ENCODE measurements at regions not wholly inside any gene's neighbourhood (a gene's known extent, or its start where the extent isn't known, plus 50 kb on each side); places are given as distances from the start of the nearest gene placed in this dataset.

- POLR2A ChIA-PET (ENCODE audit: partially characterized antibody) = no interaction called here
These were observed 315.5 kb downstream of the PLPP3 start for GRCh38 chr1:56263908-56264307.

More at GRCh38 chr1:56263908-56264307, 315.5 kb downstream of the PLPP3 start:
- H2AFZ ChIP-seq (ENCODE audit: low read length) = no peak overlapping the region
- no peak overlapping the region for H3K9ac ChIP-seq (replicated peaks in 1 of 4; ENCODE audit: extremely low read depth in 1 of 4, low read depth in 3 of 4, low read length in 3 of 4)
- no peak overlapping the region for H2BK120ac ChIP-seq (replicated peaks; ENCODE audit: low read depth, low read length)
- no peak overlapping the region for H3K4me3 ChIP-seq (ENCODE audit: extremely low read depth in 1 of 4, insufficient read depth in 2 of 4, low read depth in 3 of 4, low read length in 4 of 4)
- H3K79me1 ChIP-seq (ENCODE audit: low read depth, low read length) = no peaks in the 10 kb centered on the region
- peaks cover 0 to 4% (median under 1%) of the 10 kb centered on the region in 4 experiments; a peak in 2 of 7 replicates for H3K4me1 ChIP-seq (replicated peaks in 1 of 4; ENCODE audit: control insufficient read depth in 3 of 4, insufficient read depth in 4 of 4, low read length in 3 of 4)
- H3K4me2 ChIP-seq (ENCODE audit: insufficient read depth in 1 of 2, low read depth in 2 of 2, low read length in 2 of 2) = no peak overlapping the region
- no peak overlapping the region for H2BK15ac ChIP-seq (ENCODE audit: low read length)
- CTCF ChIA-PET (ENCODE audit: partially characterized antibody) = no interaction called here
- H2BK20ac ChIP-seq (ENCODE audit: low read length) = no peak overlapping the region
- no peaks in the 10 kb centered on the region for H3K27me3 ChIP-seq (replicated peaks in 1 of 4; ENCODE audit: control insufficient read depth in 3 of 4, extremely low read depth in 1 of 4, insufficient read depth in 3 of 4, low read length in 3 of 4)
- H4K20me1 ChIP-seq (replicated peaks in 1 of 2; ENCODE audit: control insufficient read depth in 1 of 2, insufficient read depth in 2 of 2, low read length in 2 of 2) = no peaks in the 10 kb centered on the region
- WGBS, 2 experiments (ENCODE audit: extremely low coverage in 1 of 2, insufficient coverage in 1 of 2, insufficient read length in 1 of 2, insufficient replicate concordance in 2 of 2, low coverage in 1 of 2, low lambda C conversion rate in 2 of 2, missing lambda C conversion rate in 1 of 2) = 94% methylated on average over 3 of the region's 3 CpGs; no CpG with 5 or more reads in 1 of the 2 experiments
- H4K91ac ChIP-seq (replicated peaks; ENCODE audit: insufficient read length, low read length) = no peak overlapping the region
- H2BK5ac ChIP-seq (ENCODE audit: low read depth, low read length) = no peak overlapping the region
- no peak overlapping the region for H4K5ac ChIP-seq (ENCODE audit: insufficient read length, low read depth, low read length)
- no peak overlapping the region for H3K27ac ChIP-seq (ENCODE audit: low read depth, low read length)
- H2BK12ac ChIP-seq (ENCODE audit: low read depth, low read length) = no peak overlapping the region
- no peaks in the 10 kb centered on the region for H3K36me3 ChIP-seq (ENCODE audit: control insufficient read depth in 2 of 4, insufficient read depth in 4 of 4, low read length in 3 of 4)
- no peak overlapping the region for H3K23ac ChIP-seq (ENCODE audit: insufficient read length)
- no peak overlapping the region for H3K4ac ChIP-seq (replicated peaks; ENCODE audit: insufficient read length, low read depth, low read length)
- no peak overlapping the region for H3K14ac ChIP-seq (ENCODE audit: insufficient read length)
- FAIRE-seq (no peak), DNase-seq (ENCODE audit: low read depth in 1 of 2, low spot score in 2 of 2) (no peak)
- H3K23me2 ChIP-seq (ENCODE audit: low read depth, low read length) = no peaks in the 10 kb centered on the region
- H4K8ac ChIP-seq (ENCODE audit: extremely low read depth, insufficient read depth, low read length) = no peak overlapping the region
- H3K18ac ChIP-seq (ENCODE audit: extremely low read depth, low read length) = no peak overlapping the region
- peaks cover 0 to 4% of the 10 kb centered on the region in 2 experiments; a peak in 1 of 4 replicates for H3K9me3 ChIP-seq (ENCODE audit: insufficient read depth in 2 of 2, low read depth in 1 of 2, low read length in 1 of 2)
- H2AK5ac ChIP-seq (ENCODE audit: low read depth, low read length) = no peak overlapping the region
- TF ChIP-seq CTBP2 (IDR thresholded peaks at IDR 0.05; ENCODE audit: borderline replicate concordance, insufficient read depth, insufficient read length, low read length) (no peak), GABPA (IDR thresholded peaks at IDR 0.05; ENCODE audit: borderline replicate concordance, insufficient read depth, low read length) (no peak), JUN (IDR thresholded peaks at IDR 0.05; ENCODE audit: low read depth, low read length) (no peak), TBP (IDR thresholded peaks at IDR 0.05; ENCODE audit: low read depth, low read length) (no peak), GTF2F1 (IDR thresholded peaks at IDR 0.05; ENCODE audit: borderline replicate concordance, low read depth, low read length) (no peak), BCL11A (IDR thresholded peaks at IDR 0.05; ENCODE audit: low read depth in 2 of 2, low read length in 2 of 2) (no peak), NANOG (IDR thresholded peaks at IDR 0.05; ENCODE audit: insufficient read depth, low read depth, low read length, poor library complexity, severe bottlenecking) (no peak), POLR2A (IDR thresholded peaks at IDR 0.05; ENCODE audit: control extremely low read depth in 1 of 2, low read depth in 2 of 2, low read length in 2 of 2) (no peak), KDM1A (IDR thresholded peaks at IDR 0.05; ENCODE audit: borderline replicate concordance, low read length) (no peak), EZH2 (IDR thresholded peaks at IDR 0.05; ENCODE audit: low read depth, low read length, severe bottlenecking) (no peak), YY1 (IDR thresholded peaks at IDR 0.05; ENCODE audit: low read depth, low read length) (no peak), PHF8 (conservative IDR thresholded peaks at IDR 0.05; ENCODE audit: low read depth, low read length) (no peak)
- TF ChIP-seq, protein P1, sequence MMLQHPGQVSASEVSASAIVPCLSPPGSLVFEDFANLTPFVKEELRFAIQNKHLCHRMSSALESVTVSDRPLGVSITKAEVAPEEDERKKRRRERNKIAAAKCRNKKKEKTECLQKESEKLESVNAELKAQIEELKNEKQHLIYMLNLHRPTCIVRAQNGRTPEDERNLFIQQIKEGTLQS (IDR thresholded peaks at IDR 0.05; ENCODE audit: insufficient read depth, low read depth, low read length) = no peak
- no peak overlapping the region for H3K56ac ChIP-seq (replicated peaks; ENCODE audit: insufficient read length, low read depth, low read length)
- H3K79me2 ChIP-seq (ENCODE audit: control insufficient read depth in 1 of 2, insufficient read depth in 2 of 2, low read length in 2 of 2) = no peaks in the 10 kb centered on the region
